Astrocyte (in vitro differentiated cells and primary cell): ENCODE measurements at regions not wholly inside any gene's neighbourhood (a gene's known extent, or its start where the extent isn't known, plus 50 kb on each side); places are given as distances from the start of the nearest gene placed in this dataset.
"Not testable (repeated sequence)": the region's sequence is repeated elsewhere in the genome, so short reads cannot be mapped to it uniquely, and the experiment has no call there.

ENCODE experiments used
- DNase-seq: peaks from one replicate; pipeline ENCODE4 v3.0.0-alpha.2; 2010; ENCODE audit warnings: low read depth
- FAIRE-seq: peaks from 2 replicates; lab custom pipeline; 2011; peaks lifted over from hg19 to GRCh38; lab: Jason Lieb, UNC
- H2AFZ ChIP-seq: 2 replicates; pipeline ENCODE4 v1.6.0; 2012; ENCODE audit warnings: low read depth, low read length, inconsistent platforms
- H3K27ac ChIP-seq: 2 replicates; pipeline ENCODE4 v1.5.1; 2011; ENCODE audit warnings: low read depth, low read length, inconsistent platforms
- H3K27me3 ChIP-seq: 2 replicates; pipeline ENCODE4 v1.6.0; 2011; ENCODE audit warnings: low read length, inconsistent platforms; ENCODE audit not compliant: insufficient read depth
- H3K36me3 ChIP-seq: 2 replicates; pipeline ENCODE4 v1.5.1; 2011; ENCODE audit warnings: low read length, inconsistent platforms; ENCODE audit not compliant: insufficient read depth
- H3K4me1 ChIP-seq: 2 replicates; pipeline ENCODE4 v1.5.1; 2011; ENCODE audit warnings: low read length, inconsistent platforms; ENCODE audit not compliant: insufficient read depth
- H3K4me2 ChIP-seq: 2 replicates; pipeline ENCODE4 v1.6.0; 2012; ENCODE audit warnings: low read length, inconsistent platforms
- H3K4me3 ChIP-seq: 2 replicates; pipeline ENCODE4 v1.5.1; 2011; ENCODE audit warnings: low read depth, mild to moderate bottlenecking, low read length, inconsistent platforms; ENCODE audit not compliant: insufficient read depth
- H3K79me2 ChIP-seq: 2 replicates; pipeline ENCODE4 v1.6.0; 2012; ENCODE audit warnings: mild to moderate bottlenecking, low read length, inconsistent platforms; ENCODE audit not compliant: insufficient read depth
- H3K9ac ChIP-seq: 2 replicates; pipeline ENCODE4 v1.6.0; 2012; ENCODE audit warnings: mild to moderate bottlenecking, low read length, inconsistent platforms
- H3K9me3 ChIP-seq: 2 replicates; pipeline ENCODE4 v1.5.1; 2012; ENCODE audit warnings: low read depth, mild to moderate bottlenecking, low read length, inconsistent platforms; ENCODE audit not compliant: insufficient read depth
- H4K20me1 ChIP-seq: 2 replicates; pipeline ENCODE4 v1.6.0; 2012; ENCODE audit warnings: low read length, inconsistent platforms; ENCODE audit not compliant: insufficient read depth
- H3K27ac Mint-ChIP-seq: one replicate; pipeline ENCODE4 v1.8.0; 2021; ENCODE audit warnings: mild to moderate bottlenecking, mixed read lengths; ENCODE audit not compliant: unreplicated experiment
- H3K27me3 Mint-ChIP-seq: one replicate; pipeline ENCODE4 v1.8.0; 2021; ENCODE audit warnings: low read depth, mixed read lengths; ENCODE audit not compliant: unreplicated experiment
- H3K36me3 Mint-ChIP-seq: one replicate; pipeline ENCODE4 v1.8.0; 2021; ENCODE audit warnings: low read depth, mixed read lengths; ENCODE audit not compliant: unreplicated experiment
- H3K4me1 Mint-ChIP-seq: one replicate; pipeline ENCODE4 v1.8.0; 2021; ENCODE audit warnings: low read depth, mixed read lengths; ENCODE audit not compliant: unreplicated experiment
- H3K4me3 Mint-ChIP-seq: one replicate; pipeline ENCODE4 v1.8.0; 2021; ENCODE audit warnings: mild to moderate bottlenecking, moderate library complexity, mixed read lengths; ENCODE audit not compliant: unreplicated experiment
- H3K9me3 Mint-ChIP-seq: one replicate; pipeline ENCODE4 v1.8.0; 2021; ENCODE audit warnings: mild to moderate bottlenecking, mixed read lengths; ENCODE audit not compliant: unreplicated experiment
- EZH2 ChIP-seq: IDR thresholded peaks from 2 replicates; pipeline ENCODE4 v1.6.1; 2012; ENCODE audit warnings: mild to moderate bottlenecking, low read length, inconsistent platforms; ENCODE audit not compliant: insufficient read depth
- TF ChIP-seq, protein P1 (sequence below): IDR thresholded peaks from 2 replicates; pipeline ENCODE4 v1.5.1; 2011; ENCODE audit warnings: low read depth, mild to moderate bottlenecking, inconsistent platforms, low read length, moderate library complexity; ENCODE audit not compliant: insufficient read depth

GRCh38 chr9:28471261-28471660 lies 898.0 kb upstream of the C9orf72 start:
- H3K36me3 ChIP-seq = no peaks in the 10 kb centered on the region
- Mint-ChIP-seq H3K27me3 (no peaks in the 10 kb centered on the region), H3K9me3 (no peaks in the 10 kb centered on the region), H3K4me3 (no peak overlapping the region), H3K27ac (no peak overlapping the region), H3K4me1 (peaks cover 8% of the 10 kb centered on the region), H3K36me3 (no peaks in the 10 kb centered on the region)
- no peak for DNase-seq
- H4K20me1 ChIP-seq = no peaks in the 10 kb centered on the region
- no peak for TF ChIP-seq EZH2
- TF ChIP-seq, protein P1, sequence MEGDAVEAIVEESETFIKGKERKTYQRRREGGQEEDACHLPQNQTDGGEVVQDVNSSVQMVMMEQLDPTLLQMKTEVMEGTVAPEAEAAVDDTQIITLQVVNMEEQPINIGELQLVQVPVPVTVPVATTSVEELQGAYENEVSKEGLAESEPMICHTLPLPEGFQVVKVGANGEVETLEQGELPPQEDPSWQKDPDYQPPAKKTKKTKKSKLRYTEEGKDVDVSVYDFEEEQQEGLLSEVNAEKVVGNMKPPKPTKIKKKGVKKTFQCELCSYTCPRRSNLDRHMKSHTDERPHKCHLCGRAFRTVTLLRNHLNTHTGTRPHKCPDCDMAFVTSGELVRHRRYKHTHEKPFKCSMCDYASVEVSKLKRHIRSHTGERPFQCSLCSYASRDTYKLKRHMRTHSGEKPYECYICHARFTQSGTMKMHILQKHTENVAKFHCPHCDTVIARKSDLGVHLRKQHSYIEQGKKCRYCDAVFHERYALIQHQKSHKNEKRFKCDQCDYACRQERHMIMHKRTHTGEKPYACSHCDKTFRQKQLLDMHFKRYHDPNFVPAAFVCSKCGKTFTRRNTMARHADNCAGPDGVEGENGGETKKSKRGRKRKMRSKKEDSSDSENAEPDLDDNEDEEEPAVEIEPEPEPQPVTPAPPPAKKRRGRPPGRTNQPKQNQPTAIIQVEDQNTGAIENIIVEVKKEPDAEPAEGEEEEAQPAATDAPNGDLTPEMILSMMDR = no peak
- no peak overlapping the region for H3K4me2 ChIP-seq
- H2AFZ ChIP-seq = no peak overlapping the region
- no peak overlapping the region for H3K27ac ChIP-seq
- no peak for FAIRE-seq
- no peaks in the 10 kb centered on the region for H3K79me2 ChIP-seq
- H3K9me3 ChIP-seq = no peaks in the 10 kb centered on the region
- H3K9ac ChIP-seq = no peak overlapping the region
- H3K4me1 ChIP-seq = no peaks in the 10 kb centered on the region
- no peaks in the 10 kb centered on the region for H3K27me3 ChIP-seq
- H3K4me3 ChIP-seq = no peak overlapping the region

GRCh38 chr9:28487561-28487960 lies 914.3 kb upstream of the C9orf72 start:
- no peak overlapping the region for H3K27ac ChIP-seq
- no peaks in the 10 kb centered on the region for H3K79me2 ChIP-seq
- no peak overlapping the region for H2AFZ ChIP-seq
- Mint-ChIP-seq H3K4me1 (no peaks in the 10 kb centered on the region), H3K9me3 (no peaks in the 10 kb centered on the region), H3K4me3 (no peak overlapping the region), H3K27ac (no peak overlapping the region), H3K27me3 (no peaks in the 10 kb centered on the region), H3K36me3 (no peaks in the 10 kb centered on the region)
- no peaks in the 10 kb centered on the region for H3K4me1 ChIP-seq
- H3K4me3 ChIP-seq = no peak overlapping the region
- H3K9me3 ChIP-seq = no peaks in the 10 kb centered on the region
- FAIRE-seq (no peak), DNase-seq (no peak)
- no peaks in the 10 kb centered on the region for H4K20me1 ChIP-seq
- no peak overlapping the region for H3K9ac ChIP-seq
- no peaks in the 10 kb centered on the region for H3K36me3 ChIP-seq
- TF ChIP-seq EZH2 = no peak
- TF ChIP-seq, protein P1 = no peak
- no peak overlapping the region for H3K4me2 ChIP-seq
- H3K27me3 ChIP-seq = no peaks in the 10 kb centered on the region

- H4K20me1 ChIP-seq = no peaks in the 10 kb centered on the region
- Mint-ChIP-seq H3K36me3 (peaks cover 1% of the 10 kb centered on the region), H3K27me3 (no peaks in the 10 kb centered on the region), H3K4me1 (no peaks in the 10 kb centered on the region), H3K4me3 (no peak overlapping the region), H3K27ac (no peak overlapping the region), H3K9me3 (peaks cover 10% of the 10 kb centered on the region)
- H3K36me3 ChIP-seq = no peaks in the 10 kb centered on the region
- H3K9ac ChIP-seq = no peak overlapping the region
- no peaks in the 10 kb centered on the region for H3K79me2 ChIP-seq
- no peak for FAIRE-seq
- no peak overlapping the region for H3K4me3 ChIP-seq
- no peak for DNase-seq
- H3K27ac ChIP-seq = no peak overlapping the region
- TF ChIP-seq, protein P1 = no peak
- no peak for TF ChIP-seq EZH2
- H3K9me3 ChIP-seq = no peaks in the 10 kb centered on the region
- H3K4me2 ChIP-seq = no peak overlapping the region
- H3K27me3 ChIP-seq = no peaks in the 10 kb centered on the region
- no peaks in the 10 kb centered on the region for H3K4me1 ChIP-seq
- H2AFZ ChIP-seq = no peak overlapping the region
Measured at GRCh38 chr9:28491121-28491520, 917.8 kb upstream of the C9orf72 start.

- H3K4me1 ChIP-seq, H3K36me3 Mint-ChIP-seq, H3K27me3 ChIP-seq, FAIRE-seq, H3K27ac Mint-ChIP-seq, H3K36me3 ChIP-seq, H3K4me3 ChIP-seq, H3K9ac ChIP-seq, H3K27me3 Mint-ChIP-seq, H2AFZ ChIP-seq, H4K20me1 ChIP-seq, DNase-seq, H3K4me1 Mint-ChIP-seq, H3K9me3 ChIP-seq, H3K27ac ChIP-seq, H3K79me2 ChIP-seq, H3K4me3 Mint-ChIP-seq, H3K4me2 ChIP-seq: not testable (repeated sequence)
- H3K9me3 Mint-ChIP-seq = peaks cover 15% of the 10 kb centered on the region
Measured at GRCh38 chr9:28498168-28498567, 924.9 kb upstream of the C9orf72 start.
